Effector memory CD8-positive, alpha-beta T cell (primary cell): ENCODE measurements at regions not wholly inside any gene's neighbourhood (a gene's known extent, or its start where the extent isn't known, plus 50 kb on each side); places are given as distances from the start of the nearest gene placed in this dataset.

Experiments used
- ATAC-seq: fragments of 150-1000 bp; cut with Tn5 transposase; replicated peaks from 2 replicates; pipeline ENCODE4 v1.10.0; 2021; ENCODE audit warnings: mild to moderate bottlenecking, moderate library complexity
- DNase-seq, 3 experiments: peaks; one replicate each; pipeline ENCODE4 v3.0.0; 2021
- H3K27ac Mint-ChIP-seq, 2 donors: one replicate each; pipeline ENCODE4 v1.8.0; 2022; ENCODE audit warnings: mild to moderate bottlenecking in 2 of 2, mixed read lengths in 2 of 2, moderate library complexity in 2 of 2
- H3K27me3 Mint-ChIP-seq, 2 donors: one replicate each; pipeline ENCODE4 v1.8.0; 2022; ENCODE audit warnings: mixed read lengths in 2 of 2
- H3K36me3 Mint-ChIP-seq: one replicate; pipeline ENCODE4 v1.8.0; 2022; ENCODE audit warnings: mild to moderate bottlenecking, moderate library complexity, mixed read lengths; ENCODE audit not compliant: insufficient read depth
- H3K4me1 Mint-ChIP-seq, 2 donors: one replicate each; pipeline ENCODE4 v1.8.0; 2022; ENCODE audit warnings: low read depth in 2 of 2, mixed read lengths in 2 of 2
- H3K4me3 Mint-ChIP-seq, 2 donors: one replicate each; pipeline ENCODE4 v1.8.0; 2022; ENCODE audit warnings: mild to moderate bottlenecking in 2 of 2, mixed read lengths in 2 of 2, moderate library complexity in 2 of 2
- H3K9me3 Mint-ChIP-seq, 2 donors: one replicate each; pipeline ENCODE4 v1.8.0; 2022; ENCODE audit warnings: mixed read lengths in 2 of 2

- H3K4me3 Mint-ChIP-seq, result peak overlapping the region; percentile 86
- H3K4me1 Mint-ChIP-seq, result peaks cover 8 to 9% of the 10 kb centered on the region in 2 donors
- ATAC-seq, result no peak
- H3K9me3 Mint-ChIP-seq, result no peaks in the 10 kb centered on the region
- H3K36me3 Mint-ChIP-seq, result peaks cover 3% of the 10 kb centered on the region
- no peak for DNase-seq
- no peak overlapping the region for H3K27ac Mint-ChIP-seq
- H3K27me3 Mint-ChIP-seq, result peaks cover 80 to 100% of the 10 kb centered on the region in 2 donors
These were observed 61.6 kb upstream of the LBX1 start for GRCh38 chr10:101290881-101291280.

- ATAC-seq, result peak; percentile 72
- DNase-seq, result peak in 1 of 3 experiments; percentile 13
- Mint-ChIP-seq H3K4me1 (peaks cover 8 to 9% of the 10 kb centered on the region in 2 donors), H3K27me3 (peaks cover 75 to 96% of the 10 kb centered on the region in 2 donors), H3K36me3 (peaks cover 3% of the 10 kb centered on the region), H3K4me3 (peak overlapping the region; percentile 86), H3K9me3 (no peaks in the 10 kb centered on the region), H3K27ac (peak overlapping the region in 1 of 2 donors; percentile 26)
These were observed 62.3 kb upstream of the LBX1 start for GRCh38 chr10:101291331-101292193.

- H3K9me3 Mint-ChIP-seq, result no peaks in the 10 kb centered on the region
- DNase-seq, result no peak
These were observed 61.6 kb upstream of the BTRC start for GRCh38 chr10:101292194-101293006.

GRCh38 chr10:101293007-101293723, 60.8 kb upstream of the BTRC start:
- Mint-ChIP-seq H3K27ac (no peak overlapping the region), H3K4me1 (peaks cover 8 to 12% of the 10 kb centered on the region in 2 donors), H3K9me3 (no peaks in the 10 kb centered on the region), H3K36me3 (peaks cover 3% of the 10 kb centered on the region), H3K4me3 (peak overlapping the region; percentile 86), H3K27me3 (peaks cover 69 to 96% of the 10 kb centered on the region in 2 donors)
- DNase-seq (no peak), ATAC-seq (no peak)

More at GRCh38 chr10:101292194-101293006, 61.6 kb upstream of the BTRC start:
- Mint-ChIP-seq H3K4me3 (peak overlapping the region; percentile 86), H3K4me1 (peaks cover 8% of the 10 kb centered on the region in 2 donors), H3K27me3 (peaks cover 69 to 96% of the 10 kb centered on the region in 2 donors), H3K27ac (no peak overlapping the region), H3K36me3 (peaks cover 3% of the 10 kb centered on the region)
- ATAC-seq, result peak; percentile 25

GRCh38 chr10:101294109-101294508, 59.9 kb upstream of the BTRC start:
- DNase-seq (no peak), ATAC-seq (no peak)
- peaks cover 63 to 95% of the 10 kb centered on the region in 2 donors for H3K27me3 Mint-ChIP-seq
- no peak overlapping the region for H3K27ac Mint-ChIP-seq
- peaks cover 8 to 12% of the 10 kb centered on the region in 2 donors for H3K4me1 Mint-ChIP-seq
- no peaks in the 10 kb centered on the region for H3K9me3 Mint-ChIP-seq
- peaks cover 3% of the 10 kb centered on the region for H3K36me3 Mint-ChIP-seq
- H3K4me3 Mint-ChIP-seq, result no peak overlapping the region

GRCh38 chr10:101295261-101295660, 58.7 kb upstream of the BTRC start:
- Mint-ChIP-seq H3K27me3 (peaks cover 56 to 90% of the 10 kb centered on the region in 2 donors), H3K36me3 (peaks cover 3% of the 10 kb centered on the region), H3K4me3 (no peak overlapping the region), H3K27ac (no peak overlapping the region), H3K4me1 (peaks cover 8 to 12% of the 10 kb centered on the region in 2 donors), H3K9me3 (no peaks in the 10 kb centered on the region)
- ATAC-seq, result no peak
- no peak for DNase-seq

GRCh38 chr10:101297901-101298486, 56.0 kb upstream of the BTRC start:
- peak; percentile 65 to 75 (median 69) for DNase-seq
- no peak overlapping the region for H3K27ac Mint-ChIP-seq
- H3K27me3 Mint-ChIP-seq, result peaks cover 60 to 78% of the 10 kb centered on the region in 2 donors

GRCh38 chr10:101299211-101299610, 54.8 kb upstream of the BTRC start:
- Mint-ChIP-seq H3K4me1 (peaks cover 2 to 4% of the 10 kb centered on the region in 2 donors), H3K27me3 (peaks cover 61 to 78% of the 10 kb centered on the region in 2 donors), H3K9me3 (no peaks in the 10 kb centered on the region), H3K4me3 (no peak overlapping the region), H3K36me3 (no peaks in the 10 kb centered on the region), H3K27ac (no peak overlapping the region)
- no peak for DNase-seq
- no peak for ATAC-seq

More at GRCh38 chr10:101297901-101298486, 56.0 kb upstream of the BTRC start:
- Mint-ChIP-seq H3K36me3 (no peaks in the 10 kb centered on the region), H3K4me1 (peaks cover 2 to 4% of the 10 kb centered on the region in 2 donors), H3K9me3 (no peaks in the 10 kb centered on the region), H3K4me3 (no peak overlapping the region)
- peak; percentile 92 for ATAC-seq

GRCh38 chr10:101301111-101301731, 52.7 kb upstream of the BTRC start:
- Mint-ChIP-seq H3K9me3 (no peaks in the 10 kb centered on the region), H3K27ac (no peak overlapping the region), H3K36me3 (no peaks in the 10 kb centered on the region), H3K4me3 (no peak overlapping the region), H3K4me1 (peaks cover 2 to 4% of the 10 kb centered on the region in 2 donors), H3K27me3 (peaks cover 64 to 78% of the 10 kb centered on the region in 2 donors)
- ATAC-seq (peak; percentile 29), DNase-seq (no peak)

- DNase-seq, result no peak
- Mint-ChIP-seq H3K27me3 (peaks cover 74 to 81% of the 10 kb centered on the region in 2 donors), H3K36me3 (no peaks in the 10 kb centered on the region), H3K4me3 (no peak overlapping the region), H3K9me3 (no peaks in the 10 kb centered on the region), H3K27ac (no peak overlapping the region), H3K4me1 (no peaks in the 10 kb centered on the region)
- ATAC-seq, result no peak
These were observed 50.8 kb upstream of the BTRC start for GRCh38 chr10:101303087-101303703.
